Prostate gland (tissue), 2 donors: ENCODE measurements at regions not wholly inside any gene's neighbourhood (a gene's known extent, or its start where the extent isn't known, plus 50 kb on each side); places are given as distances from the start of the nearest gene placed in this dataset.
"Not testable (repeated sequence)": the region's sequence is repeated elsewhere in the genome, so short reads cannot be mapped to it uniquely, and the experiment has no call there.

Source experiments
- DNase-seq: peaks from one replicate; pipeline ENCODE4 v3.0.0-alpha.2; 2019; ENCODE audit warnings: low spot score
- H3K27ac ChIP-seq, 2 donors: fragments of 200-600 bp; sonication (generic); 2 replicates each; pipeline ENCODE4 v1.5.1; 2017 to 2019
- H3K27me3 ChIP-seq: fragments of 200-600 bp; sonication (generic); replicated peaks from 2 replicates; pipeline ENCODE4 v1.5.1; 2019; ENCODE audit not compliant: insufficient read depth
- H3K36me3 ChIP-seq, 2 donors: fragments of 200-600 bp; sonication (generic); 1 replicate in 1 of 2; 2 replicates in 1 of 2; pipeline versions ENCODE4 v1.5.1 to v1.8.1; 2017 to 2019
- H3K4me1 ChIP-seq: fragments of 200-600 bp; sonication (generic); replicated peaks from 2 replicates; pipeline ENCODE4 v1.5.1; 2019
- H3K4me3 ChIP-seq, 2 donors: fragments of 200-600 bp; sonication (generic); 2 replicates each; pipeline ENCODE4 v1.5.1; 2017 to 2019
- H3K9me3 ChIP-seq: fragments of 200-600 bp; sonication (generic); 2 replicates; pipeline ENCODE4 v1.5.1; 2017
- WGBS: methylation state at CpG from one replicate; pipeline ENCODE4 v1.1.5; 2018; 5-methylcytosine and 5-hydroxymethylcytosine counted together
- intact Hi-C: fragments of 100-400 bp; cut with DNase I; formaldehyde crosslinking; loops from one replicate; pipeline ENCODE4 v1.14.2; 2022

GRCh38 chr1:234794452-234794851 lies 184.5 kb upstream of the IRF2BP2 start:
- H3K4me3 ChIP-seq, intact Hi-C loops, H3K27ac ChIP-seq, H3K36me3 ChIP-seq, H3K9me3 ChIP-seq, DNase-seq, H3K4me1 ChIP-seq, H3K27me3 ChIP-seq: not testable (repeated sequence)
- 89% methylated on average over 4 of the region's 4 CpGs for WGBS

- DNase-seq, H3K36me3 ChIP-seq, H3K9me3 ChIP-seq, H3K4me3 ChIP-seq, H3K27me3 ChIP-seq, H3K4me1 ChIP-seq, H3K27ac ChIP-seq, intact Hi-C loops: not testable (repeated sequence)
- WGBS, result 70% methylated on average over 2 of the region's 5 CpGs
Measured at GRCh38 chr1:234793924-234794323, 183.9 kb upstream of the IRF2BP2 start.

- H3K27ac ChIP-seq, H3K9me3 ChIP-seq, DNase-seq, H3K4me3 ChIP-seq, H3K27me3 ChIP-seq, H3K4me1 ChIP-seq, intact Hi-C loops, H3K36me3 ChIP-seq: not testable (repeated sequence)
- 88% methylated on average over 3 of the region's 4 CpGs for WGBS
Measured at GRCh38 chr1:234792221-234792864, 182.4 kb upstream of the IRF2BP2 start.

- H3K27me3 ChIP-seq, H3K27ac ChIP-seq, DNase-seq, H3K9me3 ChIP-seq, H3K4me3 ChIP-seq, H3K36me3 ChIP-seq, intact Hi-C loops, H3K4me1 ChIP-seq: not testable (repeated sequence)
- 55% methylated on average over 1 of the region's 3 CpGs for WGBS
Measured at GRCh38 chr1:234791615-234792014, 181.6 kb upstream of the IRF2BP2 start.

GRCh38 chr1:234790333-234790732 lies 180.4 kb upstream of the IRF2BP2 start:
- H3K9me3 ChIP-seq, H3K4me3 ChIP-seq, intact Hi-C loops, H3K4me1 ChIP-seq, H3K36me3 ChIP-seq, H3K27ac ChIP-seq, H3K27me3 ChIP-seq, DNase-seq: not testable (repeated sequence)
- WGBS, result no CpG with 5 or more reads among the region's 1 CpG

GRCh38 chr1:234787011-234787584 lies 177.1 kb upstream of the IRF2BP2 start:
- H3K4me3 ChIP-seq, intact Hi-C loops, H3K36me3 ChIP-seq, H3K4me1 ChIP-seq, H3K27ac ChIP-seq, DNase-seq, H3K27me3 ChIP-seq, H3K9me3 ChIP-seq: not testable (repeated sequence)
- 76% methylated on average over 8 of the region's 8 CpGs for WGBS

- H3K27ac ChIP-seq, H3K4me3 ChIP-seq: not testable (repeated sequence)
- WGBS, result 52% methylated on average over 3 of the region's 8 CpGs
Measured at GRCh38 chr1:234785922-234786321, 175.9 kb upstream of the IRF2BP2 start.

GRCh38 chr1:234785471-234785919 lies 175.5 kb upstream of the IRF2BP2 start:
- H3K27me3 ChIP-seq, intact Hi-C loops, H3K4me3 ChIP-seq, H3K27ac ChIP-seq, H3K9me3 ChIP-seq, DNase-seq, H3K36me3 ChIP-seq, H3K4me1 ChIP-seq: not testable (repeated sequence)
- WGBS, result 52% methylated on average over 9 of the region's 9 CpGs

More at GRCh38 chr1:234785922-234786321, 175.9 kb upstream of the IRF2BP2 start:
- H3K4me1 ChIP-seq, H3K27me3 ChIP-seq, H3K36me3 ChIP-seq, intact Hi-C loops, H3K9me3 ChIP-seq, DNase-seq: not testable (repeated sequence)

- intact Hi-C loops, H3K4me1 ChIP-seq, H3K27me3 ChIP-seq, H3K27ac ChIP-seq, H3K36me3 ChIP-seq, H3K4me3 ChIP-seq, DNase-seq, H3K9me3 ChIP-seq: not testable (repeated sequence)
- 100% methylated on average over 2 of the region's 2 CpGs for WGBS
Measured at GRCh38 chr1:234784108-234784507, 174.1 kb upstream of the IRF2BP2 start.
